Cardiac septum (tissue), 1 donor: ENCODE measurements at regions not wholly inside any gene's neighbourhood (a gene's known extent, or its start where the extent isn't known, plus 50 kb on each side); places are given as distances from the start of the nearest gene placed in this dataset.
"Not testable (repeated sequence)": the region's sequence is repeated elsewhere in the genome, so short reads cannot be mapped to it uniquely, and the experiment has no call there.

Experiments
- DNase-seq: peaks from one replicate; pipeline ENCODE4 v3.0.0-alpha.2; 2020; ENCODE audit warnings: low spot score
- intact Hi-C: fragments of 100-400 bp; cut with DNase I; formaldehyde crosslinking; loops from one replicate; pipeline ENCODE4 v1.14.0; 2022
- donor health status: DM: no; HTN: no; CAD: no.

- intact Hi-C loops = no loop called here
- DNase-seq = no peak
Measured at GRCh38 chr2:116891191-116891590, 923.3 kb upstream of the DDX18 start.

DNA sequence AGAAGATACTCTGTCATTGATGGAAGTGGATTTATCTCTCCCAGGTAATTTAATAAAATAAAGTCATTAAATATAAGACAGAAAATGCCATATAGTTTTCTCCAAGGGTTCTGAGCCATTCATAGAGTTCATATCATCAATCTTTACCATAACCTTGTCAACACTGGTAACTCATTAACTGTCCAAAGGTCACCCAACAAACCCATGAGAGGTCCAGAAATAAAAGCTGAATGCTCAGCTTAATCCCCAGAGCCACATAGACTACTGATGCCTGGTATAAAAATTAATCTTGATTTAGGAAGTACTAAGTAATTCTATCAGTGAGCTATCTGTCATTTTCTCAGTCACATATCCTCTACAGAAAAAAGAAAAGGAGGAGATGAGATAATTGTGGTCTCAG is 903.0 kb upstream of the DDX18 start:
- no peak for DNase-seq
- intact Hi-C loops = no loop called here

GRCh38 chr2:116915673-116916072 is 898.8 kb upstream of the DDX18 start:
- no peak for DNase-seq
- intact Hi-C loops = no loop called here

- intact Hi-C loops = no loop called here
- no peak for DNase-seq
Measured at GRCh38 chr2:116917196-116917595, 897.3 kb upstream of the DDX18 start.

GRCh38 chr2:116918574-116918973 is 895.9 kb upstream of the DDX18 start:
- intact Hi-C loops = no loop called here
- no peak for DNase-seq

DNA sequence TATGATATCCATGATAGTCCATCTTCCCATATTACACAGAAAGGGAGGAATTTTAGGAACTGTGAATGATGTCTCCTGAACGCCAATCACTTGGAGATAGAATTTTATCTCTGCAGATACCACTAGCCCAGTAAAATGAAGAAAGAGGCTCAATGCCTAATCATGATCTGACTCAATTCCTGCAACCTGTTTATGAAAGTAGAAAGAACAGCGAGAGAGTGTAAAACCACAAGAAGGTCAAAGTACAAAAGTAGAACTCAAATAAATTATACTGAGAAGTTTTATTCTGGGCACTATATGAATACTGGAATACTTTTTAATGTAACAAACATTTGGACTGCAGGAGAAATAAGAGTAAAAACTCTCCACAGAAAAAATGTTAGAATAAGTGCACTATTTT is 892.1 kb upstream of the DDX18 start:
- no peak for DNase-seq
- intact Hi-C loops = no loop called here

DNA sequence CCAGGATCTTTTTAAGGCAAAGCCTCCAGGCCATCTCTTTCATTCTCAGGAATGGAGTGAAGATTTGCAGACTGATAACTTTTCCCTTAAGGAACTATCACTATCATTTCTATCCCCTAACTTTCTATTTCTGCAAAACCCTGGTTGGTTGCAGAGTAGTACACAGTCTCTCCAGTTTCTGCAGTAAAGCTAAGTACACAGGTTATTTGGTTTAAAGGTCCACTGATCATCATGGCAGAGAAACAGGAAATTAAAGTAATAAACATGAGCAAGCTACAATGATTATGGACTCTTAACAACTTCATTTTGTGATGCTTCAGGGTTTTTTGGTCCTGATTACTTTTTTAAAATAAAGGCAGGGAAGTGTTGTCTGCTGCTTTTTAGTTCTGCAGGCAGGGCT is 890.0 kb upstream of the DDX18 start:
- no peak for DNase-seq
- intact Hi-C loops = no loop called here

DNA sequence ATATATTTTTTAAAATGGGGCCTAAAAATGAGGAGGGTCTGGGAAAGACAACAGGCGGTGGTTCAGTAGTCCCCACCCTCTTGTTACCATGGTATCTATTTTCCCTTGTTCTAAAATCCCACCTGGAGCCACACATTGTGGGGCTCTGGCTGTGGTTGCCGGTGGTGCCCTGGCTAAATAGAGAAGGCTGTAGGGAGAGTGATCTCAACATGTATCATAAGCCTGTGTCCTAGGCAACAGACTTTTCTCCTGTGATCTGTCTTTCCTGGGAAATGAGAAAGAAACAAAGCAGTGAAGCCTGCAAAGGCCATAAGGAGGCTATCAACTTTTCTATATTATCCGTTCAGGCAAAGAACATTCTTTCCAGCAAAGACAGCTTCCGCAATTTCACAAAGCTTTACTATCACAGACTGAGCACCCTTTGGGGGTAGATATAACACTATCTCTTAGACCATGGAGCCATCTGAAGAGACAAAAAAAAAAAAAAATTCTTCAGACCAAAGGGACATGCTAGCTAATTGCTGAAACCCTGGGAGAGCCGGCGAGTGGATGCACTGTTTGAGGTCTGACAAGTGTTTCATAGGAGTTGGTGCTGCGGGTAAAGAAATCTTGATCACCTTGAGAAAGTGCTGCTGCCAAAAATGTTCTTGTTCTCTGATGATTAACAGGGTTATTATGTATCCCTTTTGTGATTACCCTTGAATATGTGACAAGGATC is 879.2 kb upstream of the DDX18 start:
- DNase-seq = no peak
- intact Hi-C loops = no loop called here

DNA sequence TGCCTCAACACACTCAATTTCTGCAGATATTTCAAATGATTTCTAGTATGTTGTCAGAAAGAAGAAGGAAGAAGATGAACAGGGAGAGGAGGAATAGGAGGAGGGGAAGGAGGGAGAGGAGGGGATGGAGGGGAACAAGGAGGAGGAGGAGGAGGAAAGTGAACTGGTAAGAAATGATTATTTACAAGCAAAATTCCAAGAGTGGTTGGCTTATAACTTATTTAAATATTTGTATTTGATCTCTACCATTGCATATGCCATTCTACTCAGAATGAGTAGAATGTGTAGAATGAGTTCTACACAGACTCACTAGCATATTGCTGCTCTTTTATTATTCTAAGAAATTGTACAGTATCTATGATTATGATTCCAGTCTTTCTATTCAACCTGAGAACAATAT is 866.2 kb upstream of the DDX18 start:
- intact Hi-C loops = no loop called here
- DNase-seq = no peak

GRCh38 chr2:116949249-116949648 is 865.2 kb upstream of the DDX18 start:
- DNase-seq = no peak
- intact Hi-C loops = no loop called here

GRCh38 chr2:116952254-116952653 is 862.2 kb upstream of the DDX18 start:
- no peak for DNase-seq
- intact Hi-C loops = no loop called here

DNA sequence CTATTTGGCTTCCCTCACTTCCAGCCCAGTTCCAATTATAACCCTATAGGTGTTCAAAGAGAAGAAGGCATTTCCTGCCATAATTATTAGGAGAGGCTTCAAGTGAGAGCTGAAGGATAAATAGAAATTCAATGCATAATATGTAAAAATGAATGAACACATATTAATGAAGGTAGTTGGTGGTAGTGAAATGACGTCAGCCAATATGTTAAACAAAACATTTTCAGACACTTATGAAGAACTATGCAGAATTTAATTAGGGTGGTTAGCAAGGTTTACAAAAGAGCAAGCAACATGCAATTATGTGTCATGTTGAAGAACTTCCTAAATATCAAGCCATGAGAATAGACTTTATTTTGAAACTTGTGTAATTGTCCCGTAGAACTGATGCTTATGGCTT is 858.8 kb upstream of the DDX18 start:
- DNase-seq = no peak
- intact Hi-C loops = no loop called here

- intact Hi-C loops = no loop called here
- DNase-seq = no peak
Measured at GRCh38 chr2:116975608-116976007, 838.9 kb upstream of the DDX18 start.

DNA sequence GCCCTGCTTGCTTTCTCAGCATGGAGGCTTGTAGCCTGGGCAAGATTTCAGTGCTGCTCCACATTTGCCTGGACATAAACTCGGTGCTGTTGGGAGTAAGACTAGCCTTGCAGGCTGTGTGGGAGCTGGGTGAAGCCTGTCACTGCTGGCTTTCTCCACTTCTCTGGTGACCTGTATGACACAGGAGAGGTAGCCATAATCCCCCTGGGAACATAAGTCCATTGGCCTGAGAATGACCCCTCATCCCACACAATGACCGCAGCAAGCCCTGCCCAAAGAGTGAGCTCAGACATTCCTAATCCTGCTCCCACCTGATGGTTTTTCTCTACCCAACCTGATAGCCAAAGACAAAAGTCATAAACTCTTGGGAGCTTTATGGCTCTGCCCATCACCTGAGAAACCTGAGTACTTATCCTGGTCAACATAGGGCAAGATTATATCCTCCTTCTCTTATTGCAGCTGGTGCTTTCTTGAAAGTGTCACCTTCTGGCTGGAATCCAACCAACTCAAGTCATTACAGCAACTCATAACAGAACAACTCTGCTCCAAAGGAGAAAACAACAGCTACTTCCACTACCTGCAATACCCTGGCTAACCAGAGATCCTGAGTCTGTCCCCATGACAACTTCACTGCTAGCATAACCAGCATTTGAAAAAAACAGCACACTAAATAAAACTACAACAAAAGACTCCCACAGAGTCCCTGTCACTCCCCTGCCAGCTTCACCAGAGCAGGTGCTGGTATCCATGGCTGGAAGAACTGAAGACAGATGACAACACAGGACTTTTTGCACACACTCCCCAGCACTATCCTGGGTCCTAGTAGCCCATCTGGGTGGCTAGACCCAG is 834.4 kb upstream of the DDX18 start:
- intact Hi-C loops = no loop called here
- DNase-seq = no peak

DNA sequence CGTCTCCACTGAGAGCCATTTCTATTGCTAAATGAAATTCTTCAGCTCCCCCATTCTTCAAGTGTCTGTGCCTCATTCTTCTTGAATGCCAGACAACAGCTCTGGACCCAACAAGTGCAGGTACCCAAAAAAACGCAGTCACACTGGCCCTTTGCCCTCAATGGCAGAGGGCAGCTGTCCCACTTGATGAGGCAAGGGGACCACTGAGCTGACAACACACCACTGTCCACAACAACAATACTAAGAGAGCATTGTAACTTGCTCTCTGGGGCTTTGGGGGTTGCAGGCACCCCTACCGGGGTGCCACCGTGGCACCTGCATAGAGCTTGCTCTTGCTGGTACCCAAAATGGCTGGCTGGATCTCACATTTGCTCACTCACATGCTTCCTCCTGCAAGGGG is 827.0 kb upstream of the DDX18 start:
- intact Hi-C loops = no loop called here

GRCh38 chr2:116988303-116988702 is 826.2 kb upstream of the DDX18 start:
- intact Hi-C loops = no loop called here
- DNase-seq = no peak

More for the DNA sequence above, 827.0 kb upstream of the DDX18 start:
- DNase-seq = peak; percentile 64

DNA sequence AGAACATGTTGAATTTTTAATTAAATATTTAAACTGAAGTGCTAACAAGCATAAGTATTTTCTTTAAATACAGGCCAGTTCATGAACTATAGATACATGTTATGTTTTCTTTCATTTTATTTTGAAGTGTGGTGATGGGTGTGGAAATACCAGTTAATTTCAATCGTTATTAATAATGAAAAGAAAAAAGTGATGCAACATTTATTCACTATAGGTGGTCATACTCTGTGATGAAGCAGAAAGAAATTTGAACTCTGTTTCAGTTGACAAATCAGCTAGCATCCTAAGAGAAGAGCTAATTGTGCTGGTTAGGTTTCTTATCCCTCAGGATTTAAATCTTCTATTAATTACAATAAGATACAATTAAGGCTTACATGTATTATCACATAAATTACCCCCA is 795.1 kb upstream of the DDX18 start:
- intact Hi-C loops = no loop called here
- DNase-seq = no peak

- no peak for DNase-seq
- intact Hi-C loops = no loop called here
Measured at GRCh38 chr2:117027646-117028045, 786.8 kb upstream of the DDX18 start.

GRCh38 chr2:117028708-117029107 is 785.8 kb upstream of the DDX18 start:
- intact Hi-C loops, DNase-seq: not testable (repeated sequence)

DNA sequence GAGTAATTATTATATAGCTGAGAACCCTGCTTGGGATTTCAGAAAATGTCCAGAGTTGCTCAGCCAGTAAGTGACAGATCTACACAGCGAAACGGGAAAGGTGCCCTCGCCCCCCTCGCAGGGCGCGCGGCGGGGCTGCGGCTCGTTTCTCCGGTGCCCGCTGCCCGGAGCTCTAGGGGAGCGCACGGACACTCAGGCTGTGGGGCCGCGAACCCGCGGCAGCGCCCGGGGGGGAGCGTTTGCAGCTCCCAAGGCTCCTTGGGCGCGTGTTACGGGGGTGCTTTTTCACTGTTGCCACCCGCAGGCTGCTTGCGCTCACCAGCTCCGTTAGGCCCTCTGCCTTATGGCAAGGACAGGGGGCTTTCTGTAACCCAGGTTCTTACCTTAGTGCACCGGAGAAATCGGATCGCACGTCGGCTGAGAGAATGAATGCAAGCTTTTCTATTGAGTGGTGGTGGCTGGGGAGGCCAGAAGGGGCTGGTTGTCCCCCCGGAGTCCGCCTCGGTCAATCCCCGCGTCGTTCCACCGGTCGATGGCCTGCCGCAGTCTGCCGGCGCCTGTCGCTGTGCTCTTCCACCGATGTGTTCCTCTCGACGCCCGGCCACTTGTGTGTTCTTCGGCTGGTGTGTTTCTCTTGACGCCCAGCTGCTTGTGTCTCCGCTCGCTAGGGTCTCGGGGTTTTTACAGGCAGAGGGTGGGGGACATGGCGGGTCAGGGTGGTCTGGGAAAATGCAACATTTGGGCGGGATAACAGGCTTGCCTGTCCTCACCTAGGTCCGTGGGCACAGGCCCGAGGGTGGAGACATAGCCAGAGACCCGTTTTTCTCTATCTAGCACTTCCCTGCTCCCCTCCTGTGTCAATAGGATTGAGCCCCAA is 758.8 kb upstream of the DDX18 start:
- intact Hi-C loops = no loop called here
- no peak for DNase-seq
